Prostate gland (tissue), 2 donors: ENCODE measurements at regions not wholly inside any gene's neighbourhood (a gene's known extent, or its start where the extent isn't known, plus 50 kb on each side); places are given as distances from the start of the nearest gene placed in this dataset.

Source experiments
- DNase-seq: peaks from one replicate; pipeline ENCODE4 v3.0.0-alpha.2; 2019; ENCODE audit warnings: low spot score
- H3K27ac ChIP-seq, 2 donors: fragments of 200-600 bp; sonication (generic); 2 replicates each; pipeline ENCODE4 v1.5.1; 2017 to 2019
- H3K27me3 ChIP-seq: fragments of 200-600 bp; sonication (generic); replicated peaks from 2 replicates; pipeline ENCODE4 v1.5.1; 2019; ENCODE audit not compliant: insufficient read depth
- H3K36me3 ChIP-seq, 2 donors: fragments of 200-600 bp; sonication (generic); 1 replicate in 1 of 2; 2 replicates in 1 of 2; pipeline versions ENCODE4 v1.5.1 to v1.8.1; 2017 to 2019
- H3K4me1 ChIP-seq: fragments of 200-600 bp; sonication (generic); replicated peaks from 2 replicates; pipeline ENCODE4 v1.5.1; 2019
- H3K4me3 ChIP-seq, 2 donors: fragments of 200-600 bp; sonication (generic); 2 replicates each; pipeline ENCODE4 v1.5.1; 2017 to 2019
- H3K9me3 ChIP-seq: fragments of 200-600 bp; sonication (generic); 2 replicates; pipeline ENCODE4 v1.5.1; 2017
- CTCF ChIP-seq, 4 experiments: fragments of 200-600 bp in 2 of 4; fragments of 450-650 bp in 2 of 4; sonication (generic) in 2 of 4; IDR thresholded peaks; 1 replicate in 3 of 4; 2 replicates in 1 of 4; pipeline ENCODE4 v1.5.1; 2016 to 2019; ENCODE audit warnings: antibody characterized with exemption in 4 of 4, mild to moderate bottlenecking in 2 of 4, moderate library complexity in 2 of 4
- POLR2A ChIP-seq: fragments of 450-650 bp; IDR thresholded peaks from one replicate; pipeline ENCODE4 v1.6.1; 2016; ENCODE audit warnings: antibody characterized with exemption, mild to moderate bottlenecking
- POLR2AphosphoS5 ChIP-seq: sonication (generic); formaldehyde crosslinking; IDR thresholded peaks from one replicate; pipeline ENCODE4 v1.6.1; 2017; ENCODE audit warnings: antibody characterized with exemption
- WGBS: methylation state at CpG from one replicate; pipeline ENCODE4 v1.1.5; 2018; 5-methylcytosine and 5-hydroxymethylcytosine counted together
- intact Hi-C: fragments of 100-400 bp; cut with DNase I; formaldehyde crosslinking; loops from one replicate; pipeline ENCODE4 v1.14.2; 2022

DNA sequence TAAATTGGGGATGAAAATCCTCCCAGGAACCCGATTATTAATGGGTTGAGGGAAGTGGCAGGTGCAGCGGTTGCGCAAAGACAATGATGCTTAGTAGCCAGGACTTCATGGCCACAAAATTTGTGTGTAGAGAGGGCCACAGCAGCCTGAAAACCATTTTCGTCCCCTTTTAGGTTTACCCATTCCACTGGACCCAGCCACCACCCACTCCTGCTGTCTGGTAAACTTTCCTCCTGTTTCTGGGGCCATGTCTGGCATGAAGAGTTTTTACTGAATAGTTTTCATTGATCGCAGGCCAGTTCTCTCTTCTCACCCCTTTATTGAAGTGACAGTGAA lies 69.5 kb upstream of the SYT13 start:
- Histone ChIP-seq H3K27me3 (no peaks in the 10 kb centered on the region), H3K36me3 (no peaks in the 10 kb centered on the region), H3K4me3 (peak overlapping the region; percentile 39 to 44), H3K4me1 (no peaks in the 10 kb centered on the region), H3K27ac (peak overlapping the region; percentile 39 to 42), H3K9me3 (no peaks in the 10 kb centered on the region)
- intact Hi-C loops: no loop called here
- WGBS: 9% methylated on average over 5 of the region's 5 CpGs
- DNase-seq: no peak
- no peak for TF ChIP-seq POLR2AphosphoS5
- TF ChIP-seq CTCF (IDR thresholded peaks at IDR 0.05): no peak
- TF ChIP-seq POLR2A: no peak

DNA sequence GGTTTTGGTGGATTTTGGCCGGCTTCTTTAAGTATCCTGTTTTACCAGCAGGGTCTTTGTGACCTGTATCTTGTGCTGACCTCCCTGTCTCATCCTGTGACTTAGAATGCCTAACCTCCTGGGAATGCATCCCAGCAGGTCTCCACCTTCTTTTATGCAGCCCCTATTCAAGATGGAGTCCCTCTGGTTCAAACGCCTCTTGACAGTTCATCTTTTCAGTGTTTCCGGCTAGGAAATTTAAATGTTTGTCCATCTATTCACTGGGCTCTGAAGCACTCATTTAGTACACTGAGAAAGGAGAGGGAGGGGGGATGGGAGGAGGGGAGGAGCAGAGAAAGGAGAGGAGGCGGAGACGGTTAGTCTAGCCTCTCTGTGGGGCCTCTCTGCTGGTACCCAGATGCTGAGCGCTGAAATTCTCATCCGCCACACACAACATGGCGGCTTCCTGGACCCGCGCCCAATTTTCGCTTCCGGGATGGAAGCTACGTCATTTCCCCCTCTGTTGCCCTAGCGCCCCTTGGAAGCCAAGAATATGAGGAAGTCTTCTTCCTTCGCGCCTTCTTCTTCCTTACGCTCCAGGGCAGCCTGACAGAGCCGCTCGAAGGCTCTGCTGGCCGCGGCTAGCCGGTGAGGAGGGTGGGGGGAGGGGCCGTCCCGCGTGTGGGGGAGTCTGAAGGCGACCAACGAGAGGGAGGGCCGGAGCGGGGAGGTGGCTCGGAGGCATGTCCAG lies 69.0 kb upstream of the SYT13 start:
- no peaks in the 10 kb centered on the region for H3K36me3 ChIP-seq
- whole genome bisulfite sequencing: 8% methylated on average over 30 of the region's 30 CpGs
- intact Hi-C loops: no loop called here
- peak overlapping the region; percentile 39 to 44 for H3K4me3 ChIP-seq
- H3K27me3 ChIP-seq: no peaks in the 10 kb centered on the region
- no peaks in the 10 kb centered on the region for H3K4me1 ChIP-seq
- peak overlapping the region; percentile 39 to 42 for H3K27ac ChIP-seq
- H3K9me3 ChIP-seq: no peaks in the 10 kb centered on the region
- DNase-seq: peak; percentile 60
- TF ChIP-seq CTCF (IDR thresholded peaks at IDR 0.05): no peak
- TF ChIP-seq POLR2AphosphoS5: peak; percentile 75

DNA sequence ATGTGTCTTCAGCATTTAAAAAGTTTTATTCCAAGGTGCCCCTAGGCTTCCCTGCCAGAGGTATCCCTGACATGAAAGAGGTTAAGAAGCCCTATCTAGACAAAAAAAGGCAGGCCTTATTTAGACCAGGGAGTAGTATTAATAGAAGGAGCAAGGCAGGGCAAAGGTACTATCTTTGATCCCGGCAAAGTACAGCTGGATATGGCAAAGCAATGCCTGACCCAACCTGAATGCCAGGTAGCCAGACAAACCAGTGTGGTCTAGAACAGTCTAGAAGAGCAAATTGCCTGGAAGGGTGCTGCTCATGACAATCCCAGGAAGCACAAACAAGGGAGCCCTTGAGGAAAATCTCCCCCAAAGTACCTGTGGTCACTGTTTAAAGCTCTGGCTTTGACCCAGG lies 62.6 kb upstream of the SYT13 start:
- Histone ChIP-seq H3K9me3 (no peaks in the 10 kb centered on the region), H3K4me1 (no peaks in the 10 kb centered on the region), H3K27ac (no peak overlapping the region), H3K27me3 (no peaks in the 10 kb centered on the region), H3K4me3 (no peak overlapping the region), H3K36me3 (no peaks in the 10 kb centered on the region)
- no peak for TF ChIP-seq CTCF (IDR thresholded peaks at IDR 0.05)
- no peak for TF ChIP-seq POLR2A
- TF ChIP-seq POLR2AphosphoS5: no peak
- no peak for DNase-seq
- intact Hi-C loops: no loop called here
- 83% methylated on average over 1 of the region's 1 CpG for WGBS

GRCh38 chr11:45347348-45348082 lies 61.4 kb upstream of the SYT13 start:
- H3K4me1 ChIP-seq: no peaks in the 10 kb centered on the region
- 61% methylated on average over 12 of the region's 12 CpGs for WGBS
- no peaks in the 10 kb centered on the region for H3K36me3 ChIP-seq
- TF ChIP-seq POLR2A (no peak), CTCF (IDR thresholded peaks at IDR 0.05) (no peak), POLR2AphosphoS5 (no peak)
- H3K9me3 ChIP-seq: no peaks in the 10 kb centered on the region
- no peaks in the 10 kb centered on the region for H3K27me3 ChIP-seq
- no peak overlapping the region for H3K27ac ChIP-seq
- H3K4me3 ChIP-seq: no peak overlapping the region
- DNase-seq: no peak
- intact Hi-C loops: no loop called here

DNA sequence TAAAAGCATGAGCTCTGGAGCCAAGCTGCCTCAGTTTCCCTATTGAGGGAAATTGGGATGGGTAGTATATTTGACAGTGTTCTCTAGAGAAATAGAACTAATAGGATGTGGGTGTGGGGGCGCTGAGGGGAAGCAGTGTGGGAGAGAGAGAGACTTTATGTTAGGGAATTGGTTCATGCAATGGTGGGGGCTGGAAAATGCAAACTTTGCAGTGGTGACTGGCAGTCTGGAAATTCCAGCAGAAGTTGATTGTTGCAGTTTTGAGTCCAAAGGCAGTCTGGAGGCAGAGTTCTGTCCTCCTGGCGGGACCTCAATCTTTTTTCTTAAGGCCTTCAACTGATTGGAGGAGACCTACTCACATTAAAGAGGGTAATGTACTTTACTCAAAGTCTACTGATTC lies 59.4 kb upstream of the SYT13 start:
- no peak for DNase-seq
- Histone ChIP-seq H3K4me1 (peaks cover 2% of the 10 kb centered on the region), H3K36me3 (no peaks in the 10 kb centered on the region), H3K27me3 (no peaks in the 10 kb centered on the region), H3K27ac (no peak overlapping the region), H3K4me3 (no peak overlapping the region), H3K9me3 (no peaks in the 10 kb centered on the region)
- 95% methylated on average over 2 of the region's 2 CpGs for WGBS
- TF ChIP-seq CTCF (IDR thresholded peaks at IDR 0.05) (no peak), POLR2AphosphoS5 (no peak), POLR2A (no peak)
- intact Hi-C loops: no loop called here
